ENCODE measurements at regions not wholly inside any gene's neighbourhood (a gene's known extent, or its start where the extent isn't known, plus 50 kb on each side); places are given as distances from the start of the nearest gene placed in this dataset.
"Not testable (repeated sequence)": the region's sequence is repeated elsewhere in the genome, so short reads cannot be mapped to it uniquely, and the experiment has no call there.

GRCh38 chr10:28911511-28911910 lies 234.2 kb downstream of the BAMBI start:
- DNase-seq; ATAC-seq; intact Hi-C loops (cut with micrococcal nuclease): not testable (repeated sequence)

GRCh38 chr10:28912017-28912783 lies 234.9 kb downstream of the BAMBI start:
- intact Hi-C loops (cut with micrococcal nuclease) = no loop called here
- no peak for ATAC-seq
- DNase-seq = no peak

GRCh38 chr10:28913436-28914237 lies 236.3 kb downstream of the BAMBI start:
- intact Hi-C loops (cut with micrococcal nuclease) = no loop called here
- ATAC-seq = no peak
- DNase-seq = no peak

GRCh38 chr10:28914701-28915100 lies 237.4 kb downstream of the BAMBI start:
- intact Hi-C loops (cut with micrococcal nuclease) = no loop called here
- no peak for ATAC-seq
- DNase-seq = no peak

- intact Hi-C loops (cut with micrococcal nuclease) = no loop called here
- DNase-seq (no peak), ATAC-seq (peak; percentile 63)
Observed at GRCh38 chr10:28915989-28916588, 238.8 kb downstream of the BAMBI start.

GRCh38 chr10:28920091-28920490 lies 242.8 kb downstream of the BAMBI start:
- ATAC-seq (no peak), DNase-seq (no peak)
- intact Hi-C loops (cut with micrococcal nuclease) = no loop called here

- DNase-seq (no peak), ATAC-seq (no peak)
- intact Hi-C loops (cut with micrococcal nuclease) = no loop called here
Observed at GRCh38 chr10:28922127-28922526, 244.8 kb downstream of the BAMBI start.

- DNase-seq (no peak), ATAC-seq (no peak)
- intact Hi-C loops (cut with micrococcal nuclease) = no loop called here
Observed at GRCh38 chr10:28922861-28923260, 245.5 kb downstream of the BAMBI start.

GRCh38 chr10:28924717-28925116 lies 247.4 kb downstream of the BAMBI start:
- no peak for ATAC-seq
- DNase-seq = no peak
- intact Hi-C loops (cut with micrococcal nuclease) = no loop called here

- intact Hi-C loops (cut with micrococcal nuclease) = no loop called here
- DNase-seq (peak; percentile 54), ATAC-seq (peak; percentile 69)
Observed at GRCh38 chr10:28925121-28925663, 247.9 kb downstream of the BAMBI start.

GRCh38 chr10:28926932-28927331 lies 249.6 kb downstream of the BAMBI start:
- DNase-seq = no peak
- intact Hi-C loops (cut with micrococcal nuclease) = no loop called here
- no peak for ATAC-seq

- DNase-seq (no peak), ATAC-seq (no peak)
- intact Hi-C loops (cut with micrococcal nuclease) = no loop called here
Observed at GRCh38 chr10:28928484-28928883, 251.2 kb downstream of the BAMBI start.

- no peak for DNase-seq
- ATAC-seq = no peak
- intact Hi-C loops (cut with micrococcal nuclease) = no loop called here
Observed at GRCh38 chr10:28929942-28930341, 252.6 kb downstream of the BAMBI start.

GRCh38 chr10:28930514-28931495 lies 253.5 kb downstream of the BAMBI start:
- intact Hi-C loops (cut with micrococcal nuclease) = no loop called here
- ATAC-seq (peak; percentile 67), DNase-seq (no peak)

- ATAC-seq (no peak), DNase-seq (no peak)
- intact Hi-C loops (cut with micrococcal nuclease) = no loop called here
Observed at GRCh38 chr10:28935061-28935460, 257.7 kb downstream of the BAMBI start.

- intact Hi-C loops (cut with micrococcal nuclease) = no loop called here
- DNase-seq = no peak
- ATAC-seq = no peak
Observed at GRCh38 chr10:28937959-28938358, 260.6 kb downstream of the BAMBI start.

GRCh38 chr10:28938745-28939144 lies 261.4 kb downstream of the BAMBI start:
- intact Hi-C loops (cut with micrococcal nuclease) = no loop called here
- DNase-seq = no peak
- ATAC-seq = peak; percentile 38

- DNase-seq (peak; percentile 57), ATAC-seq (peak; percentile 95)
- intact Hi-C loops (cut with micrococcal nuclease) = no loop called here
Observed at GRCh38 chr10:28939281-28940157, 262.2 kb downstream of the BAMBI start.
